NOMO-1 (cell line): ENCODE measurements at regions not wholly inside any gene's neighbourhood (a gene's known extent, or its start where the extent isn't known, plus 50 kb on each side); places are given as distances from the start of the nearest gene placed in this dataset.
"Not testable (repeated sequence)": the region's sequence is repeated elsewhere in the genome, so short reads cannot be mapped to it uniquely, and the experiment has no call there.

ENCODE experiments used
- DNase-seq, 2 experiments: peaks; one replicate each; lab custom pipeline; 2025; ENCODE audit not compliant: unreplicated experiment in 2 of 2; lab: John Stamatoyannopoulos, UW

GRCh38 chr9:115397591-115398312, 279.8 kb upstream of the TNC start:
- no peak for DNase-seq

GRCh38 chr9:115398313-115398650, 280.3 kb upstream of the TNC start:
- DNase-seq, result no peak

- DNase-seq, result no peak
These were observed 281.0 kb upstream of the TNC start for GRCh38 chr9:115398996-115399395.

GRCh38 chr9:115400796-115401195, 282.8 kb upstream of the TNC start:
- DNase-seq, result no peak

GRCh38 chr9:115401756-115402327, 283.9 kb upstream of the TNC start:
- no peak for DNase-seq

GRCh38 chr9:115403753-115404152, 285.8 kb upstream of the TNC start:
- no peak for DNase-seq

- no peak for DNase-seq
These were observed 286.4 kb upstream of the TNC start for GRCh38 chr9:115404311-115404710.

- DNase-seq, result no peak
These were observed 293.6 kb upstream of the TNC start for GRCh38 chr9:115411516-115411915.

GRCh38 chr9:115411993-115412452, 294.1 kb upstream of the TNC start:
- no peak for DNase-seq

- no peak for DNase-seq
These were observed 294.7 kb upstream of the TNC start for GRCh38 chr9:115412656-115413055.

- no peak for DNase-seq
These were observed 295.3 kb upstream of the TNC start for GRCh38 chr9:115413304-115413703.

- DNase-seq, result no peak
These were observed 295.9 kb upstream of the TNC start for GRCh38 chr9:115413766-115414382.

GRCh38 chr9:115414561-115414960, 296.6 kb upstream of the TNC start:
- no peak for DNase-seq

GRCh38 chr9:115415450-115415849, 297.5 kb upstream of the TNC start:
- no peak for DNase-seq

- no peak for DNase-seq
These were observed 298.3 kb upstream of the TNC start for GRCh38 chr9:115416299-115416698.

- not testable (repeated sequence) for DNase-seq
These were observed 300.2 kb upstream of the TNC start for GRCh38 chr9:115418181-115418580.

GRCh38 chr9:115422932-115423440, 305.0 kb upstream of the TNC start:
- DNase-seq, result no peak

- DNase-seq, result no peak
These were observed 305.7 kb upstream of the TNC start for GRCh38 chr9:115423646-115424045.

GRCh38 chr9:115425601-115426000, 307.6 kb upstream of the TNC start:
- DNase-seq, result no peak

GRCh38 chr9:115437418-115437817, 319.5 kb upstream of the TNC start:
- no peak for DNase-seq

GRCh38 chr9:115439641-115440040, 321.7 kb upstream of the TNC start:
- DNase-seq, result no peak

- DNase-seq, result no peak
These were observed 324.1 kb upstream of the TNC start for GRCh38 chr9:115442054-115442453.
